ENCODE measurements at regions not wholly inside any gene's neighbourhood (a gene's known extent, or its start where the extent isn't known, plus 50 kb on each side); places are given as distances from the start of the nearest gene placed in this dataset.

- TF ChIP-seq ZNF462 (CRISPR knock-in tag; IDR thresholded peaks at IDR 0.05) = no peak
Observed at GRCh38 chr16:59543641-59544040, 809.5 kb upstream of the GOT2 start (continued).

GRCh38 chr16:59540621-59541020 is 806.5 kb upstream of the GOT2 start:
- H3K4me1 ChIP-seq (ENCODE audit: insufficient read depth) = peaks cover 6% of the 10 kb centered on the region; the same call in 1 of the 2 replicates
- H3K9me2 ChIP-seq (ENCODE audit: insufficient read depth) = peaks cover 5% of the 10 kb centered on the region; the same call in 1 of the 2 replicates
- no peaks in the 10 kb centered on the region for H4K20me1 ChIP-seq (replicated peaks; ENCODE audit: insufficient read depth)
- H3K4me3 Mint-ChIP-seq = no peak overlapping the region
- H3K9me3 Mint-ChIP-seq = no peaks in the 10 kb centered on the region
- no peaks in the 10 kb centered on the region for H3K27me3 ChIP-seq (ENCODE audit: insufficient read depth)
- H3K27ac Mint-ChIP-seq = no peak overlapping the region
- ATAC-seq (no peak), DNase-seq (ENCODE audit: low spot score) (no peak)
- H3K36me3 Mint-ChIP-seq (ENCODE audit: low read depth) = no peaks in the 10 kb centered on the region
- TF ChIP-seq JUNB (IDR thresholded peaks at IDR 0.05; ENCODE audit: unreplicated experiment) = no peak
- TF ChIP-seq ZNF462 (CRISPR knock-in tag; IDR thresholded peaks at IDR 0.05) = no peak
- TF ChIP-seq ZNF331 (CRISPR knock-in tag; IDR thresholded peaks at IDR 0.05; ENCODE audit: low read depth) = no peak
- H3K27ac ChIP-seq (ENCODE audit: low read depth) = no peak overlapping the region
- H2AFZ ChIP-seq = peak overlapping the region; percentile 6; the same call in 1 of the 2 replicates
- H3K27me3 Mint-ChIP-seq (ENCODE audit: insufficient read depth, low read depth, poor library complexity) = no peaks in the 10 kb centered on the region
- H3K79me2 ChIP-seq (replicated peaks; ENCODE audit: insufficient read depth) = no peaks in the 10 kb centered on the region
- no peaks in the 10 kb centered on the region for H3F3A ChIP-seq (replicated peaks; ENCODE audit: low read depth)
- no peak overlapping the region for H3K4me3 ChIP-seq
- no peaks in the 10 kb centered on the region for H3K36me3 ChIP-seq (ENCODE audit: insufficient read depth)
- peaks cover 7% of the 10 kb centered on the region; the same call in 2 of the 3 replicates for H3K4me1 Mint-ChIP-seq
- H3K4me2 ChIP-seq = no peak overlapping the region
